HG03066 (cell line): ENCODE measurements at regions not wholly inside any gene's neighbourhood (a gene's known extent, or its start where the extent isn't known, plus 50 kb on each side); places are given as distances from the start of the nearest gene placed in this dataset.

Experiments used
- ATAC-seq: cut with Tn5 transposase; IDR thresholded peaks from one replicate; pipeline ENCODE4 v1.9.1; 2021; ENCODE audit warnings: low read depth; ENCODE audit not compliant: unreplicated experiment

- no peak for ATAC-seq
Observed at GRCh38 chr22:49303781-49304461, 523.8 kb downstream of the BRD1 start.

- ATAC-seq, result no peak
Observed at GRCh38 chr22:49303061-49303735, 524.5 kb downstream of the BRD1 start.

GRCh38 chr22:49302530-49302929 is 525.1 kb downstream of the BRD1 start:
- ATAC-seq, result no peak

- no peak for ATAC-seq
Observed at GRCh38 chr22:49302150-49302460, 525.6 kb downstream of the BRD1 start.

GRCh38 chr22:49301398-49302149 is 526.1 kb downstream of the BRD1 start:
- ATAC-seq, result no peak

- no peak for ATAC-seq
Observed at GRCh38 chr22:49300951-49301397, 526.7 kb downstream of the BRD1 start.

GRCh38 chr22:49300241-49300640 is 527.4 kb downstream of the BRD1 start:
- ATAC-seq, result no peak

GRCh38 chr22:49299821-49300231 is 527.8 kb downstream of the BRD1 start:
- ATAC-seq, result no peak

GRCh38 chr22:49298834-49299750 is 528.6 kb downstream of the BRD1 start:
- ATAC-seq, result no peak

- no peak for ATAC-seq
Observed at GRCh38 chr22:49297871-49298721, 529.6 kb downstream of the BRD1 start.

GRCh38 chr22:49297286-49297870 is 530.3 kb downstream of the BRD1 start:
- no peak for ATAC-seq

- no peak for ATAC-seq
Observed at GRCh38 chr22:49296561-49296960, 531.1 kb downstream of the BRD1 start.

- ATAC-seq, result no peak
Observed at GRCh38 chr22:49295851-49296560, 531.7 kb downstream of the BRD1 start.

GRCh38 chr22:49295465-49295743 is 532.3 kb downstream of the BRD1 start:
- ATAC-seq, result no peak

GRCh38 chr22:49294656-49295464 is 532.8 kb downstream of the BRD1 start:
- ATAC-seq, result no peak

- ATAC-seq, result no peak
Observed at GRCh38 chr22:49292909-49293308, 534.8 kb downstream of the BRD1 start.

- no peak for ATAC-seq
Observed at GRCh38 chr22:49291781-49292180, 535.9 kb downstream of the BRD1 start.

- ATAC-seq, result no peak
Observed at GRCh38 chr22:49291169-49291568, 536.5 kb downstream of the BRD1 start.
